ENCODE measurements at regions not wholly inside any gene's neighbourhood (a gene's known extent, or its start where the extent isn't known, plus 50 kb on each side); places are given as distances from the start of the nearest gene placed in this dataset.

DNA sequence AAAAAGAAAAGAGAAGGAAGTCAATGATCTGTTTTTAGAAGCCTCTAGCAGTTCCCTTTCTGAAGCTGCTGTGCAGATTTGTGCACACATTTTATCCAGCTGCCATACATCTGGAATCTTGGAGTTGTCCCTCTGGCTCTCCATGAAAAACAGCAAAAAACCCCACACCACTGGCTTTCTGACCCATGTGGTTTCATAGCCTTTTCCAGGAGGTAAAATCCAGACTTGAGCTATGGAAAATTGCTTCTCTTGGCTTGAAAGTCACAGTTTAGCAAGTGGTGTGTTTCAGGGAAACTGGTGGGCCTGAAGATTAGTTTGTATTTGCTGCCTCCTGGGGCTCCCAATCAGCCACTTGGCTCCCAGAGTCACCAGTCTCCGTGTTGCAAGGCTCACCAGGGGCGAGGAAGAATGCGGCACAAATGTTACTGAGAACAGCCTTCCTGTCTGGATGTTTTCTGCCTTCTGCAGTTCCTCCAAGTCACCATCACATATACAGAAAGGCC lies 50.1 kb upstream of the ADRB1 start:
- Histone ChIP-seq H3K4me3 (no peak overlapping the region), H3K36me3 (no peaks in the 10 kb centered on the region), H3K27me3 (no peaks in the 10 kb centered on the region), H3K9me3 (no peaks in the 10 kb centered on the region)
- no peak for DNase-seq
